IMR-90 (cell line): ENCODE measurements at regions not wholly inside any gene's neighbourhood (a gene's known extent, or its start where the extent isn't known, plus 50 kb on each side); places are given as distances from the start of the nearest gene placed in this dataset.

ENCODE experiments used
- ATAC-seq: fragments of 200-7000 bp; cut with Tn5 transposase; 2 replicates; pipeline ENCODE4 v1.9.1; 2020; ENCODE audit warnings: low read depth, mild to moderate bottlenecking, moderate library complexity
- BruUV-seq: library from RNA; stranded (reverse); fragments of 400-500 nt; replicated peaks from 2 replicates; lab custom pipeline; 2021; lab: Mats Ljungman, UMichigan
- CTCF ChIA-PET: fragments of 300-600 bp; formaldehyde crosslinking; extraction: SDS; loops from one replicate; lab custom pipeline; 2021; ENCODE audit warnings: antibody characterized with exemption; lab: Yijun Ruan, JAX
- POLR2A ChIA-PET: fragments of 300-600 bp; sonication (Branson Sonifier 250); formaldehyde crosslinking; loops from one replicate; lab custom pipeline; 2022; ENCODE audit warnings: antibody characterized with exemption; ENCODE audit not compliant: unreplicated experiment; lab: Charles Lee
- DNase-seq: peaks from one replicate; pipeline ENCODE4 v3.0.0; 2013
- H2AFZ ChIP-seq: replicated peaks from 2 replicates; pipeline ENCODE3; 2013; ENCODE audit warnings: low read length, mild to moderate bottlenecking; ENCODE audit not compliant: poor library complexity
- H2AK5ac ChIP-seq: 2 replicates; pipeline ENCODE4 v1.6.1; 2013; ENCODE audit warnings: low read depth, low read length, inconsistent platforms
- H2AK9ac ChIP-seq: replicated peaks from 2 replicates; pipeline ENCODE3; 2013; ENCODE audit warnings: mild to moderate bottlenecking, low read depth, low read length, moderate library complexity; ENCODE audit not compliant: poor library complexity
- H2BK120ac ChIP-seq: 2 replicates; pipeline ENCODE4 v1.6.1; 2013; ENCODE audit warnings: low read depth, low read length, inconsistent platforms
- H2BK15ac ChIP-seq: 3 replicates; pipeline ENCODE4 v1.6.1; 2013; ENCODE audit warnings: low read depth, low read length, inconsistent platforms
- H2BK20ac ChIP-seq: 2 replicates; pipeline ENCODE4 v1.6.1; 2013; ENCODE audit warnings: low read depth, mild to moderate bottlenecking, inconsistent platforms, low read length, moderate library complexity
- H2BK5ac ChIP-seq: 2 replicates; pipeline ENCODE4 v1.6.1; 2013; ENCODE audit warnings: mild to moderate bottlenecking, low read depth, low read length, inconsistent platforms; ENCODE audit not compliant: poor library complexity, severe bottlenecking
- H3K14ac ChIP-seq: replicated peaks from 2 replicates; pipeline ENCODE4 v1.6.1; 2013; ENCODE audit warnings: low read depth, low read length, inconsistent platforms
- H3K18ac ChIP-seq: 2 replicates; pipeline ENCODE4 v1.6.1; 2013; ENCODE audit warnings: low read depth, low read length, control low read depth
- H3K23ac ChIP-seq: 2 replicates; pipeline ENCODE4 v1.6.1; 2013; ENCODE audit warnings: low read depth, low read length, inconsistent platforms
- H3K27ac ChIP-seq: 2 replicates; pipeline ENCODE4 v1.5.1; 2013; ENCODE audit warnings: mild to moderate bottlenecking, control low read depth, low read length; ENCODE audit not compliant: insufficient read depth
- H3K27me3 ChIP-seq: 2 replicates; pipeline ENCODE4 v1.6.1; 2013; ENCODE audit warnings: low read length; ENCODE audit not compliant: control insufficient read depth, insufficient read depth
- H3K36me3 ChIP-seq: 2 replicates; pipeline ENCODE4 v1.6.1; 2013; ENCODE audit warnings: low read length, mixed read lengths; ENCODE audit not compliant: control insufficient read depth, insufficient read depth
- H3K4ac ChIP-seq: 2 replicates; pipeline ENCODE4 v1.6.1; 2013; ENCODE audit warnings: low read depth, low read length, inconsistent platforms
- H3K4me1 ChIP-seq: 2 replicates; pipeline ENCODE4 v1.6.1; 2013; ENCODE audit warnings: low read length, mixed read lengths; ENCODE audit not compliant: control insufficient read depth, insufficient read depth
- H3K4me2 ChIP-seq: 2 replicates; pipeline ENCODE4 v1.6.1; 2013; ENCODE audit warnings: low read depth, mild to moderate bottlenecking, control low read depth, low read length, moderate library complexity
- H3K4me3 ChIP-seq: 2 replicates; pipeline ENCODE4 v1.5.1; 2013; ENCODE audit warnings: low read depth, mild to moderate bottlenecking, control low read depth, low read length, moderate library complexity; ENCODE audit not compliant: insufficient read depth
- H3K56ac ChIP-seq: 2 replicates; pipeline ENCODE4 v1.6.1; 2013; ENCODE audit warnings: low read length, inconsistent platforms; ENCODE audit not compliant: insufficient read depth; ENCODE audit errors: extremely low read depth
- H3K79me1 ChIP-seq, 2 experiments: 2 replicates each; pipeline ENCODE4 v1.6.1; 2013; ENCODE audit warnings: low read length in 2 of 2, inconsistent platforms in 1 of 2, low read depth in 1 of 2
- H3K9ac ChIP-seq: 2 replicates; pipeline ENCODE4 v1.6.1; 2013; ENCODE audit warnings: low read depth, low read length, control low read depth
- H3K9me1 ChIP-seq: 2 replicates; pipeline ENCODE4 v1.6.1; 2013; ENCODE audit warnings: low read length, inconsistent platforms; ENCODE audit not compliant: insufficient read depth
- H3K9me3 ChIP-seq: 2 replicates; pipeline ENCODE4 v1.6.1; 2013; ENCODE audit warnings: low read length; ENCODE audit not compliant: control insufficient read depth, insufficient read depth
- H4K20me1 ChIP-seq: 2 replicates; pipeline ENCODE4 v1.6.1; 2013; ENCODE audit warnings: low read length, inconsistent platforms; ENCODE audit not compliant: insufficient read depth
- H4K5ac ChIP-seq: 2 replicates; pipeline ENCODE4 v1.6.1; 2013; ENCODE audit warnings: mild to moderate bottlenecking, low read depth, low read length, control low read depth
- H4K8ac ChIP-seq, 2 experiments: 2 replicates each; pipeline ENCODE4 v1.6.1; 2013; ENCODE audit warnings: low read depth in 2 of 2, low read length in 2 of 2, control low read depth in 1 of 2, inconsistent platforms in 1 of 2
- H4K91ac ChIP-seq: 2 replicates; pipeline ENCODE4 v1.6.1; 2013; ENCODE audit warnings: low read depth, low read length, inconsistent platforms; ENCODE audit not compliant: insufficient read depth
- BHLHE40 ChIP-seq: fragments of 150-350 bp; IDR thresholded peaks from 2 replicates; pipeline ENCODE4 v1.6.1; 2016; ENCODE audit warnings: mild to moderate bottlenecking, low read depth, low read length
- CEBPB ChIP-seq: IDR thresholded peaks from 2 replicates; pipeline ENCODE4 v1.6.1; 2012; ENCODE audit warnings: low read depth, low read length, improper control_type of control experiment
- CHD1 ChIP-seq: IDR thresholded peaks from 2 replicates; pipeline ENCODE4 v1.6.1; 2012; ENCODE audit warnings: low read depth, low read length, improper control_type of control experiment
- FOS ChIP-seq: fragments of 150-350 bp; IDR thresholded peaks from 2 replicates; pipeline ENCODE4 v1.6.1; 2016; ENCODE audit warnings: low read depth, low read length
- MAFK ChIP-seq: IDR thresholded peaks from 2 replicates; pipeline ENCODE4 v1.6.1; 2012; ENCODE audit warnings: low read depth, low read length, improper control_type of control experiment
- MAZ ChIP-seq: IDR thresholded peaks from 2 replicates; pipeline ENCODE4 v1.6.1; 2012; ENCODE audit warnings: low read depth, mild to moderate bottlenecking, low read length, improper control_type of control experiment, moderate library complexity, borderline replicate concordance
- MXI1 ChIP-seq: IDR thresholded peaks from 2 replicates; pipeline ENCODE4 v1.6.1; 2012; ENCODE audit warnings: low read depth, mild to moderate bottlenecking, low read length, moderate library complexity, borderline replicate concordance
- NFE2L2 ChIP-seq: fragments of 150-350 bp; IDR thresholded peaks from 2 replicates; pipeline ENCODE4 v1.6.1; 2016; ENCODE audit warnings: low read depth, mild to moderate bottlenecking, low read length
- POLR2A ChIP-seq: IDR thresholded peaks from 2 replicates; pipeline ENCODE4 v1.6.1; 2012; ENCODE audit warnings: mild to moderate bottlenecking, low read depth, low read length
- RAD21 ChIP-seq: IDR thresholded peaks from 2 replicates; pipeline ENCODE4 v1.6.1; 2012; ENCODE audit warnings: low read length, improper control_type of control experiment
- RCOR1 ChIP-seq: IDR thresholded peaks from 2 replicates; pipeline ENCODE4 v1.6.1; 2012; ENCODE audit warnings: mild to moderate bottlenecking, low read length, improper control_type of control experiment; ENCODE audit not compliant: insufficient replicate concordance
- RFX5 ChIP-seq: IDR thresholded peaks from 2 replicates; pipeline ENCODE4 v1.8.0; 2012; ENCODE audit warnings: low read depth, mild to moderate bottlenecking, low read length, moderate library complexity
- SMC3 ChIP-seq: fragments of 150-350 bp; IDR thresholded peaks from 2 replicates; pipeline ENCODE4 v1.6.1; 2016; ENCODE audit warnings: low read depth, mild to moderate bottlenecking, antibody characterized with exemption, low read length, moderate library complexity
- WGBS, 2 experiments: methylation state at CpG; one replicate each; pipeline versions ENCODE4 v1.1.5 to v1.1.7; 2013; ENCODE audit warnings: missing lambda C conversion rate in 2 of 2; ENCODE audit not compliant: insufficient read length in 1 of 2; ENCODE audit errors: extremely low coverage in 2 of 2; 5-methylcytosine and 5-hydroxymethylcytosine counted together
- dilution Hi-C: fragments of 300-500 bp; cut with HindIII; formaldehyde crosslinking; loops from one replicate; pipeline ENCODE4 v1.14.3; 2018; ENCODE audit warnings: low sequenced_read_pairs; ENCODE audit not compliant: unreplicated experiment
- in situ Hi-C: fragments of 300-500 bp; cut with MboI; formaldehyde crosslinking; loops from 3 replicates; pipeline ENCODE4 v1.14.3; 2019; ENCODE audit warnings: low sequenced_read_pairs, inconsistent platforms, mixed read lengths
- intact Hi-C: fragments of 100-400 bp; cut with micrococcal nuclease; formaldehyde crosslinking; loops from 2 replicates; pipeline ENCODE4 v1.10.0; 2022
- TF ChIP-seq, protein P1 (sequence below): fragments of 150-350 bp; IDR thresholded peaks from 2 replicates; pipeline ENCODE4 v1.6.1; 2017; ENCODE audit warnings: mild to moderate bottlenecking, antibody characterized with exemption, low read length, low read depth
- TF ChIP-seq, protein P2 (sequence below): fragments of 150-350 bp; IDR thresholded peaks from 2 replicates; pipeline ENCODE4 v1.6.1; 2016; ENCODE audit warnings: low read depth, mild to moderate bottlenecking, low read length, moderate library complexity, borderline replicate concordance
- TF ChIP-seq, protein P3 (sequence below): conservative IDR thresholded peaks from 2 replicates; pipeline ENCODE4 v1.5.1; 2012; ENCODE audit warnings: mild to moderate bottlenecking, low read depth, low read length, improper control_type of control experiment

DNA sequence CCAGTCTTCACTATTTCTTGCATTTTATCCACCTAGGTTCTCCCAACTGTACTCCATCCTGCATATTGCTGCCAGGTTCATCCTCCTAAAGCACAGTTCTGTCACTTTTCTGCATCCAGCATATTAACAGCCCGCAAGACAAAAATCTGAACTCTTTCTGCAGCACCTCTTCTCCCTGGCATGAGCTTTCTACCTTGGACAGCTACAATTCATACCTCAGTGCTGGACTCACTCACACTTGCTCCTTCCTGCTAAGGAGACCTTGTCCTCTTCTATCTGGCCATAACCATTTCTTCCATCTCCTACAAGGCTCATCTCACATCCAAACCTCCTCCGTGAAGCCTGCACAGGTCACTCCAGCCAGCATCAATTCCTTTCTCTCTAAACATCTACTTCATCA, 170.1 kb upstream of the GRIP1 start:
- H3K14ac ChIP-seq, result no peak overlapping the region
- no peak overlapping the region for H2AFZ ChIP-seq
- no peaks in the 10 kb centered on the region for H3K36me3 ChIP-seq
- H3K9me1 ChIP-seq, result no peaks in the 10 kb centered on the region
- no peaks in the 10 kb centered on the region for H4K20me1 ChIP-seq
- no peak overlapping the region for H3K23ac ChIP-seq
- no peaks in the 10 kb centered on the region for H3K27me3 ChIP-seq
- ATAC-seq, result no peak
- DNase-seq, result no peak
- no peaks in the 10 kb centered on the region for H3K4me1 ChIP-seq
- dilution Hi-C loops, result no loop called here
- H3K9me3 ChIP-seq, result no peaks in the 10 kb centered on the region
- no peak overlapping the region for H2BK5ac ChIP-seq
- TF ChIP-seq, protein P1, sequence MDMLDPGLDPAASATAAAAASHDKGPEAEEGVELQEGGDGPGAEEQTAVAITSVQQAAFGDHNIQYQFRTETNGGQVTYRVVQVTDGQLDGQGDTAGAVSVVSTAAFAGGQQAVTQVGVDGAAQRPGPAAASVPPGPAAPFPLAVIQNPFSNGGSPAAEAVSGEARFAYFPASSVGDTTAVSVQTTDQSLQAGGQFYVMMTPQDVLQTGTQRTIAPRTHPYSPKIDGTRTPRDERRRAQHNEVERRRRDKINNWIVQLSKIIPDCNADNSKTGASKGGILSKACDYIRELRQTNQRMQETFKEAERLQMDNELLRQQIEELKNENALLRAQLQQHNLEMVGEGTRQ, result no peak
- TF ChIP-seq NFE2L2 (no peak), RCOR1 (no peak), BHLHE40 (no peak), SMC3 (no peak), MAZ (no peak), MAFK (no peak), CHD1 (no peak), MXI1 (no peak), FOS (no peak), CEBPB (no peak), RFX5 (no peak), RAD21 (no peak), POLR2A (no peak)
- TF ChIP-seq, protein P2, sequence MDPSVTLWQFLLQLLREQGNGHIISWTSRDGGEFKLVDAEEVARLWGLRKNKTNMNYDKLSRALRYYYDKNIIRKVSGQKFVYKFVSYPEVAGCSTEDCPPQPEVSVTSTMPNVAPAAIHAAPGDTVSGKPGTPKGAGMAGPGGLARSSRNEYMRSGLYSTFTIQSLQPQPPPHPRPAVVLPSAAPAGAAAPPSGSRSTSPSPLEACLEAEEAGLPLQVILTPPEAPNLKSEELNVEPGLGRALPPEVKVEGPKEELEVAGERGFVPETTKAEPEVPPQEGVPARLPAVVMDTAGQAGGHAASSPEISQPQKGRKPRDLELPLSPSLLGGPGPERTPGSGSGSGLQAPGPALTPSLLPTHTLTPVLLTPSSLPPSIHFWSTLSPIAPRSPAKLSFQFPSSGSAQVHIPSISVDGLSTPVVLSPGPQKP, result no peak
- TF ChIP-seq, protein P3, sequence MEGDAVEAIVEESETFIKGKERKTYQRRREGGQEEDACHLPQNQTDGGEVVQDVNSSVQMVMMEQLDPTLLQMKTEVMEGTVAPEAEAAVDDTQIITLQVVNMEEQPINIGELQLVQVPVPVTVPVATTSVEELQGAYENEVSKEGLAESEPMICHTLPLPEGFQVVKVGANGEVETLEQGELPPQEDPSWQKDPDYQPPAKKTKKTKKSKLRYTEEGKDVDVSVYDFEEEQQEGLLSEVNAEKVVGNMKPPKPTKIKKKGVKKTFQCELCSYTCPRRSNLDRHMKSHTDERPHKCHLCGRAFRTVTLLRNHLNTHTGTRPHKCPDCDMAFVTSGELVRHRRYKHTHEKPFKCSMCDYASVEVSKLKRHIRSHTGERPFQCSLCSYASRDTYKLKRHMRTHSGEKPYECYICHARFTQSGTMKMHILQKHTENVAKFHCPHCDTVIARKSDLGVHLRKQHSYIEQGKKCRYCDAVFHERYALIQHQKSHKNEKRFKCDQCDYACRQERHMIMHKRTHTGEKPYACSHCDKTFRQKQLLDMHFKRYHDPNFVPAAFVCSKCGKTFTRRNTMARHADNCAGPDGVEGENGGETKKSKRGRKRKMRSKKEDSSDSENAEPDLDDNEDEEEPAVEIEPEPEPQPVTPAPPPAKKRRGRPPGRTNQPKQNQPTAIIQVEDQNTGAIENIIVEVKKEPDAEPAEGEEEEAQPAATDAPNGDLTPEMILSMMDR, result no peak
- WGBS, 2 experiments, result 66% methylated on average over 2 of the region's 2 CpGs; no CpG with 5 or more reads in 1 of the 2 experiments
- H3K27ac ChIP-seq, result no peak overlapping the region
- BruUV-seq, result no TSS peak
- intact Hi-C loops, result no loop called here
- H2AK5ac ChIP-seq, result no peak overlapping the region
- no peak overlapping the region for H4K5ac ChIP-seq
- no peak overlapping the region for H2BK15ac ChIP-seq
- no peak overlapping the region for H4K8ac ChIP-seq
- in situ Hi-C loops, result no loop called here
- H3K18ac ChIP-seq, result no peak overlapping the region
- H3K79me1 ChIP-seq, result no peaks in the 10 kb centered on the region
- no peak overlapping the region for H2BK20ac ChIP-seq
- no peak overlapping the region for H3K4me2 ChIP-seq
- H2BK120ac ChIP-seq, result no peak overlapping the region
- H3K4ac ChIP-seq, result no peak overlapping the region
- H4K91ac ChIP-seq, result no peak overlapping the region
- POLR2A ChIA-PET, result no interaction called here
- H3K4me3 ChIP-seq, result no peak overlapping the region
- no peak overlapping the region for H3K9ac ChIP-seq
- H2AK9ac ChIP-seq, result no peak overlapping the region
- CTCF ChIA-PET, result no interaction called here
- H3K56ac ChIP-seq, result no peak overlapping the region
